IMR-90 (cell line): ENCODE measurements at regions not wholly inside any gene's neighbourhood (a gene's known extent, or its start where the extent isn't known, plus 50 kb on each side); places are given as distances from the start of the nearest gene placed in this dataset.

ENCODE experiments used
- CEBPB ChIP-seq: IDR thresholded peaks from 2 replicates; pipeline ENCODE4 v1.6.1; 2012; ENCODE audit warnings: low read depth, low read length, improper control_type of control experiment
- FOS ChIP-seq: fragments of 150-350 bp; IDR thresholded peaks from 2 replicates; pipeline ENCODE4 v1.6.1; 2016; ENCODE audit warnings: low read depth, low read length
- MAFK ChIP-seq: IDR thresholded peaks from 2 replicates; pipeline ENCODE4 v1.6.1; 2012; ENCODE audit warnings: low read depth, low read length, improper control_type of control experiment
- MXI1 ChIP-seq: IDR thresholded peaks from 2 replicates; pipeline ENCODE4 v1.6.1; 2012; ENCODE audit warnings: low read depth, mild to moderate bottlenecking, low read length, moderate library complexity, borderline replicate concordance
- POLR2A ChIP-seq: IDR thresholded peaks from 2 replicates; pipeline ENCODE4 v1.6.1; 2012; ENCODE audit warnings: mild to moderate bottlenecking, low read depth, low read length
- RAD21 ChIP-seq: IDR thresholded peaks from 2 replicates; pipeline ENCODE4 v1.6.1; 2012; ENCODE audit warnings: low read length, improper control_type of control experiment
- RCOR1 ChIP-seq: IDR thresholded peaks from 2 replicates; pipeline ENCODE4 v1.6.1; 2012; ENCODE audit warnings: mild to moderate bottlenecking, low read length, improper control_type of control experiment; ENCODE audit not compliant: insufficient replicate concordance
- SMC3 ChIP-seq: fragments of 150-350 bp; IDR thresholded peaks from 2 replicates; pipeline ENCODE4 v1.6.1; 2016; ENCODE audit warnings: low read depth, mild to moderate bottlenecking, antibody characterized with exemption, low read length, moderate library complexity
- USF2 ChIP-seq: fragments of 150-350 bp; IDR thresholded peaks from 2 replicates; pipeline ENCODE4 v1.6.1; 2017; ENCODE audit warnings: mild to moderate bottlenecking, antibody characterized with exemption, low read length, low read depth
- TF ChIP-seq, protein P1 (sequence below): conservative IDR thresholded peaks from 2 replicates; pipeline ENCODE4 v1.5.1; 2012; ENCODE audit warnings: mild to moderate bottlenecking, low read depth, low read length, improper control_type of control experiment

- TF ChIP-seq, protein P1, sequence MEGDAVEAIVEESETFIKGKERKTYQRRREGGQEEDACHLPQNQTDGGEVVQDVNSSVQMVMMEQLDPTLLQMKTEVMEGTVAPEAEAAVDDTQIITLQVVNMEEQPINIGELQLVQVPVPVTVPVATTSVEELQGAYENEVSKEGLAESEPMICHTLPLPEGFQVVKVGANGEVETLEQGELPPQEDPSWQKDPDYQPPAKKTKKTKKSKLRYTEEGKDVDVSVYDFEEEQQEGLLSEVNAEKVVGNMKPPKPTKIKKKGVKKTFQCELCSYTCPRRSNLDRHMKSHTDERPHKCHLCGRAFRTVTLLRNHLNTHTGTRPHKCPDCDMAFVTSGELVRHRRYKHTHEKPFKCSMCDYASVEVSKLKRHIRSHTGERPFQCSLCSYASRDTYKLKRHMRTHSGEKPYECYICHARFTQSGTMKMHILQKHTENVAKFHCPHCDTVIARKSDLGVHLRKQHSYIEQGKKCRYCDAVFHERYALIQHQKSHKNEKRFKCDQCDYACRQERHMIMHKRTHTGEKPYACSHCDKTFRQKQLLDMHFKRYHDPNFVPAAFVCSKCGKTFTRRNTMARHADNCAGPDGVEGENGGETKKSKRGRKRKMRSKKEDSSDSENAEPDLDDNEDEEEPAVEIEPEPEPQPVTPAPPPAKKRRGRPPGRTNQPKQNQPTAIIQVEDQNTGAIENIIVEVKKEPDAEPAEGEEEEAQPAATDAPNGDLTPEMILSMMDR: no peak
- TF ChIP-seq SMC3: no peak
- TF ChIP-seq POLR2A: no peak
- TF ChIP-seq FOS: no peak
- no peak for TF ChIP-seq MAFK
- no peak for TF ChIP-seq RCOR1
- no peak for TF ChIP-seq RAD21
- TF ChIP-seq USF2: no peak
- no peak for TF ChIP-seq MXI1
- no peak for TF ChIP-seq CEBPB
Measured at GRCh38 chr13:39952249-39953233, 297.1 kb downstream of the COG6 start.
